ENCODE measurements at regions not wholly inside any gene's neighbourhood (a gene's known extent, or its start where the extent isn't known, plus 50 kb on each side); places are given as distances from the start of the nearest gene placed in this dataset.

- TF ChIP-seq EZH2phosphoT487 (IDR thresholded peaks at IDR 0.05; ENCODE audit: borderline replicate concordance, low read depth, low read length) = no peak
- TF ChIP-seq CTCF (conservative IDR thresholded peaks at IDR 0.05; ENCODE audit: low read length) = no peak
These were observed 226.3 kb downstream of the AHR start for GRCh38 chr7:17524746-17525145.

Data from OCI-LY7 (cell line).